ENCODE measurements at regions not wholly inside any gene's neighbourhood (a gene's known extent, or its start where the extent isn't known, plus 50 kb on each side); places are given as distances from the start of the nearest gene placed in this dataset.

GRCh38 chr7:119572541-119572940 is 700.4 kb upstream of the KCND2 start:
- Histone ChIP-seq H3K36me3 (no peaks in the 10 kb centered on the region), H3K4me3 (no peak overlapping the region), H3K27ac (replicated peaks) (no peak overlapping the region), H3K27me3 (ENCODE audit: low read depth) (no peaks in the 10 kb centered on the region), H3K9me3 (replicated peaks) (no peaks in the 10 kb centered on the region), H3K4me1 (no peaks in the 10 kb centered on the region)
- intact Hi-C loops (cut with micrococcal nuclease) = no loop called here
- no peak for DNase-seq
- no peak for TF ChIP-seq CTCF (IDR thresholded peaks at IDR 0.05; ENCODE audit: borderline replicate concordance)

GRCh38 chr7:119578116-119578515 is 694.9 kb upstream of the KCND2 start:
- H3K36me3 ChIP-seq = no peaks in the 10 kb centered on the region

GRCh38 chr7:119594956-119595355 is 678.0 kb upstream of the KCND2 start:
- Histone ChIP-seq H3K36me3 (no peaks in the 10 kb centered on the region), H3K9me3 (replicated peaks) (peaks cover 20% of the 10 kb centered on the region), H3K4me1 (no peaks in the 10 kb centered on the region), H3K27ac (replicated peaks) (no peak overlapping the region), H3K27me3 (ENCODE audit: low read depth) (no peaks in the 10 kb centered on the region), H3K4me3 (no peak overlapping the region)
- intact Hi-C loops (cut with micrococcal nuclease) = no loop called here
- no peak for TF ChIP-seq CTCF (IDR thresholded peaks at IDR 0.05; ENCODE audit: borderline replicate concordance)
- no peak for DNase-seq

More at GRCh38 chr7:119578116-119578515, 694.9 kb upstream of the KCND2 start:
- DNase-seq = no peak
- no peaks in the 10 kb centered on the region for H3K9me3 ChIP-seq (replicated peaks)
- intact Hi-C loops (cut with micrococcal nuclease) = no loop called here
- H3K4me1 ChIP-seq = no peaks in the 10 kb centered on the region
- no peaks in the 10 kb centered on the region for H3K27me3 ChIP-seq (ENCODE audit: low read depth)
- no peak overlapping the region for H3K27ac ChIP-seq (replicated peaks)
- H3K4me3 ChIP-seq = no peak overlapping the region
- no peak for TF ChIP-seq CTCF (IDR thresholded peaks at IDR 0.05; ENCODE audit: borderline replicate concordance)

GRCh38 chr7:119596651-119597050 is 676.3 kb upstream of the KCND2 start:
- intact Hi-C loops (cut with micrococcal nuclease) = no loop called here
- peaks cover 21% of the 10 kb centered on the region for H3K9me3 ChIP-seq (replicated peaks)
- TF ChIP-seq CTCF (IDR thresholded peaks at IDR 0.05; ENCODE audit: borderline replicate concordance) = no peak

GRCh38 chr7:119606297-119606696 is 666.7 kb upstream of the KCND2 start:
- intact Hi-C loops (cut with micrococcal nuclease) = no loop called here
- H3K9me3 ChIP-seq (replicated peaks) = peaks cover 26% of the 10 kb centered on the region
- H3K4me3 ChIP-seq = no peak overlapping the region
- TF ChIP-seq CTCF (IDR thresholded peaks at IDR 0.05; ENCODE audit: borderline replicate concordance) = no peak
- no peaks in the 10 kb centered on the region for H3K36me3 ChIP-seq
- DNase-seq = no peak
- H3K4me1 ChIP-seq = no peaks in the 10 kb centered on the region
- no peak overlapping the region for H3K27ac ChIP-seq (replicated peaks)
- H3K27me3 ChIP-seq (ENCODE audit: low read depth) = no peaks in the 10 kb centered on the region

More at GRCh38 chr7:119596651-119597050, 676.3 kb upstream of the KCND2 start:
- no peak for DNase-seq
- Histone ChIP-seq H3K36me3 (no peaks in the 10 kb centered on the region), H3K27me3 (ENCODE audit: low read depth) (no peaks in the 10 kb centered on the region), H3K4me1 (no peaks in the 10 kb centered on the region), H3K27ac (replicated peaks) (no peak overlapping the region), H3K4me3 (no peak overlapping the region)

- Histone ChIP-seq H3K27ac (replicated peaks) (no peak overlapping the region), H3K36me3 (no peaks in the 10 kb centered on the region), H3K9me3 (replicated peaks) (no peaks in the 10 kb centered on the region), H3K4me1 (no peaks in the 10 kb centered on the region), H3K4me3 (no peak overlapping the region), H3K27me3 (ENCODE audit: low read depth) (no peaks in the 10 kb centered on the region)
- DNase-seq = no peak
- intact Hi-C loops (cut with micrococcal nuclease) = no loop called here
- no peak for TF ChIP-seq CTCF (IDR thresholded peaks at IDR 0.05; ENCODE audit: borderline replicate concordance)
These were observed 652.2 kb upstream of the KCND2 start for GRCh38 chr7:119620769-119621168.
